Heart left ventricle (tissue), 16 donors: ENCODE measurements at regions not wholly inside any gene's neighbourhood (a gene's known extent, or its start where the extent isn't known, plus 50 kb on each side); places are given as distances from the start of the nearest gene placed in this dataset.

Experiments used
- ATAC-seq, 4 donors: fragments of 200-7000 bp; cut with Tn5 transposase; one replicate each; pipeline ENCODE4 v1.9.1; 2020 to 2022; ENCODE audit warnings: moderate library complexity in 4 of 4, mild to moderate bottlenecking in 3 of 4, moderate number of reproducible peaks in 1 of 4
- DNase-seq, 5 donors: peaks; one replicate each; pipeline ENCODE4 v3.0.0-alpha.2; 2020
- H3K27ac ChIP-seq, 12 donors: fragments of 200-600 bp; sonication (generic) in 4 of 12; one replicate each; pipeline versions ENCODE4 v1.5.0 to v1.8.0; 2016 to 2022; ENCODE audit warnings: mild to moderate bottlenecking in 2 of 12
- H3K27me3 ChIP-seq, 9 donors: fragments of 200-600 bp; sonication (generic) in 2 of 9; one replicate each; pipeline versions ENCODE4 v1.5.1 to v1.8.0; 2016 to 2022; ENCODE audit warnings: mild to moderate bottlenecking in 3 of 9
- H3K36me3 ChIP-seq, 9 donors: fragments of 200-600 bp; sonication (generic) in 2 of 9; one replicate each; pipeline versions ENCODE4 v1.5.0 to v1.8.0; 2018 to 2022; ENCODE audit warnings: mild to moderate bottlenecking in 2 of 9
- H3K4me1 ChIP-seq, 12 donors: fragments of 200-600 bp; sonication (generic) in 4 of 12; one replicate each; pipeline versions ENCODE4 v1.5.0 to v1.8.0; 2016 to 2022; ENCODE audit warnings: mild to moderate bottlenecking in 3 of 12
- H3K4me3 ChIP-seq, 12 donors: fragments of 200-600 bp; sonication (generic) in 4 of 12; one replicate each; pipeline versions ENCODE4 v1.5.0 to v1.8.0; 2017 to 2022; ENCODE audit warnings: mild to moderate bottlenecking in 9 of 12, moderate library complexity in 4 of 12
- H3K9me3 ChIP-seq, 12 donors: fragments of 200-600 bp; sonication (generic) in 4 of 12; one replicate each; pipeline versions ENCODE4 v1.5.0 to v1.8.0; 2016 to 2022; ENCODE audit warnings: mild to moderate bottlenecking in 1 of 12
- CTCF ChIP-seq, 12 donors: fragments of 200-600 bp; sonication (generic) in 4 of 12; IDR thresholded peaks; one replicate each; pipeline versions ENCODE4 v1.5.0 to v1.8.0; 2018 to 2022; ENCODE audit warnings: antibody characterized with exemption in 12 of 12, mild to moderate bottlenecking in 5 of 12
- POLR2A ChIP-seq, 2 donors: fragments of 450-650 bp; IDR thresholded peaks; one replicate each; pipeline ENCODE4 v1.6.1; 2017; ENCODE audit warnings: antibody characterized with exemption in 2 of 2, mild to moderate bottlenecking in 2 of 2, moderate library complexity in 2 of 2
- WGBS, 4 donors: extraction: QIAGEN DNeasy Blood & Tissue Kit in 2 of 4; methylation state at CpG; one replicate each; pipeline versions ENCODE4 v1.1.5 to v1.1.7; 2013 to 2018; 5-methylcytosine and 5-hydroxymethylcytosine counted together
- intact Hi-C, 10 donors: fragments of 100-400 bp; cut with DNase I; formaldehyde crosslinking; loops; one replicate each; pipeline versions ENCODE4 v1.11.1 to v1.14.2; 2022
- donor health status: ischemic (EF 13 %, LVEDD 7.1; RV severe dilation, severe dysfunction).
- donor health status: healthy with polysubstance abuse.
- donor health status: DM: no; HTN: yes; CAD: no.
- donor health status: DM: no; HTN: no; CAD: no.
- donor health status: ischemic (EF 25% LVEDD 6.9; RV normal size, moderate dysfunction).
- donor health status: ischemic (EF 25% LVEDD 5.7; RV mildly dilated, moderate dysfunction).
- donor health status: healthy.
- donor health status: DM: yes; HTN: yes; CAD: no.
- donor health status: ischemic (EF 35%, LVEDD 5.7; RV mildly dilated, moderate dysfunction).
- donor health status: nonischemic (EF 11% LVEDD 7.7; RV severe dilation, severe dysfunction).
- donor health status: DM: yes; HTN: yes; CAD: no.
- donor health status: PGD.
- donor health status: ischemic (EF 29% LVEDD 5.4; RV normal size, mild dysfunction).
- donor health status: nonischemic (EF 23%, LVEDD 6.1; RV moderate dilation, normal function).

GRCh38 chr3:176794406-176794805, 402.9 kb downstream of the TBL1XR1 start:
- no peaks in the 10 kb centered on the region for H3K9me3 ChIP-seq
- intact Hi-C loops = no loop called here
- H3K27me3 ChIP-seq = no peaks in the 10 kb centered on the region
- 57 to 71% (median 66%) methylated on average over 3 of the region's 3 CpGs for WGBS, 4 donors
- no peak for ATAC-seq
- DNase-seq = no peak
- no peaks in the 10 kb centered on the region for H3K36me3 ChIP-seq
- H3K4me1 ChIP-seq = peaks cover 0 to 1% (median 0%) of the 10 kb centered on the region in 12 donors
- no peak overlapping the region for H3K27ac ChIP-seq
- no peak for TF ChIP-seq POLR2A (IDR thresholded peaks at IDR 0.05)
- TF ChIP-seq CTCF (IDR thresholded peaks at IDR 0.05) = no peak
- no peak overlapping the region for H3K4me3 ChIP-seq

GRCh38 chr3:176789947-176790346, 407.3 kb downstream of the TBL1XR1 start:
- no peak for TF ChIP-seq CTCF (IDR thresholded peaks at IDR 0.05)
- TF ChIP-seq POLR2A (IDR thresholded peaks at IDR 0.05) = no peak
- H3K36me3 ChIP-seq = no peaks in the 10 kb centered on the region
- no peak for DNase-seq
- no peak for ATAC-seq
- H3K27me3 ChIP-seq = no peaks in the 10 kb centered on the region
- 88 to 94% (median 91%) methylated on average over 3 of the region's 3 CpGs for WGBS, 4 donors
- intact Hi-C loops = no loop called here
- H3K4me1 ChIP-seq = peaks cover 0 to 6% (median 0%) of the 10 kb centered on the region in 12 donors
- no peak overlapping the region for H3K27ac ChIP-seq
- no peaks in the 10 kb centered on the region for H3K9me3 ChIP-seq
- H3K4me3 ChIP-seq = no peak overlapping the region

- TF ChIP-seq CTCF (IDR thresholded peaks at IDR 0.05) (no peak), POLR2A (IDR thresholded peaks at IDR 0.05) (no peak)
- Histone ChIP-seq H3K4me1 (peaks cover 0 to 8% (median 0%) of the 10 kb centered on the region in 12 donors), H3K9me3 (no peaks in the 10 kb centered on the region), H3K4me3 (no peak overlapping the region), H3K27ac (no peak overlapping the region), H3K36me3 (no peaks in the 10 kb centered on the region), H3K27me3 (no peaks in the 10 kb centered on the region)
- intact Hi-C loops = no loop called here
- DNase-seq = no peak
- ATAC-seq = no peak
- WGBS, 4 donors = 91 to 95% (median 92%) methylated on average over 1 of the region's 1 CpG
Measured at GRCh38 chr3:176789281-176789705, 408.0 kb downstream of the TBL1XR1 start.

GRCh38 chr3:176787506-176787905, 409.8 kb downstream of the TBL1XR1 start:
- DNase-seq (no peak), ATAC-seq (no peak)
- no peaks in the 10 kb centered on the region for H3K27me3 ChIP-seq
- H3K4me1 ChIP-seq = peaks cover 0 to 8% (median 0%) of the 10 kb centered on the region in 12 donors
- H3K27ac ChIP-seq = no peak overlapping the region
- no peak for TF ChIP-seq CTCF (IDR thresholded peaks at IDR 0.05)
- H3K4me3 ChIP-seq = no peak overlapping the region
- WGBS, 4 donors = 60 to 68% (median 63%) methylated on average over 3 of the region's 3 CpGs
- H3K36me3 ChIP-seq = no peaks in the 10 kb centered on the region
- intact Hi-C loops = no loop called here
- no peaks in the 10 kb centered on the region for H3K9me3 ChIP-seq
